GM18867 (cell line): ENCODE measurements at regions not wholly inside any gene's neighbourhood (a gene's known extent, or its start where the extent isn't known, plus 50 kb on each side); places are given as distances from the start of the nearest gene placed in this dataset.
"Not testable (repeated sequence)": the region's sequence is repeated elsewhere in the genome, so short reads cannot be mapped to it uniquely, and the experiment has no call there.

Experiments
- ATAC-seq: cut with Tn5 transposase; IDR thresholded peaks from one replicate; pipeline ENCODE4 v1.9.1; 2021; ENCODE audit warnings: mild to moderate bottlenecking, moderate library complexity; ENCODE audit not compliant: unreplicated experiment

GRCh38 chr5:84885485-84886258 is 501.0 kb upstream of the EDIL3 start:
- ATAC-seq: no peak

- ATAC-seq: no peak
Measured at GRCh38 chr5:84881737-84882136, 497.1 kb upstream of the EDIL3 start.

- ATAC-seq: no peak
Measured at GRCh38 chr5:84874196-84874595, 489.5 kb upstream of the EDIL3 start.

GRCh38 chr5:84872768-84873167 is 488.1 kb upstream of the EDIL3 start:
- ATAC-seq: no peak

GRCh38 chr5:84870369-84870768 is 485.7 kb upstream of the EDIL3 start:
- ATAC-seq: no peak

GRCh38 chr5:84869675-84870074 is 485.0 kb upstream of the EDIL3 start:
- no peak for ATAC-seq

GRCh38 chr5:84863936-84864335 is 479.3 kb upstream of the EDIL3 start:
- not testable (repeated sequence) for ATAC-seq

- ATAC-seq: no peak
Measured at GRCh38 chr5:84863020-84863419, 478.3 kb upstream of the EDIL3 start.

- ATAC-seq: no peak
Measured at GRCh38 chr5:84862132-84862531, 477.5 kb upstream of the EDIL3 start.

- ATAC-seq: no peak
Measured at GRCh38 chr5:84861306-84861705, 476.6 kb upstream of the EDIL3 start.

GRCh38 chr5:84859056-84859455 is 474.4 kb upstream of the EDIL3 start:
- ATAC-seq: no peak

- no peak for ATAC-seq
Measured at GRCh38 chr5:84831701-84832100, 447.0 kb upstream of the EDIL3 start.

GRCh38 chr5:84830265-84830664 is 445.6 kb upstream of the EDIL3 start:
- ATAC-seq: no peak

- ATAC-seq: no peak
Measured at GRCh38 chr5:84825606-84826005, 440.9 kb upstream of the EDIL3 start.

GRCh38 chr5:84821924-84822323 is 437.2 kb upstream of the EDIL3 start:
- no peak for ATAC-seq

- ATAC-seq: no peak
Measured at GRCh38 chr5:84817953-84818352, 433.3 kb upstream of the EDIL3 start.

- ATAC-seq: no peak
Measured at GRCh38 chr5:84816746-84817547, 432.3 kb upstream of the EDIL3 start.

GRCh38 chr5:84816160-84816559 is 431.5 kb upstream of the EDIL3 start:
- no peak for ATAC-seq

- no peak for ATAC-seq
Measured at GRCh38 chr5:84805473-84805872, 420.8 kb upstream of the EDIL3 start.

- ATAC-seq: no peak
Measured at GRCh38 chr5:84796399-84796798, 411.7 kb upstream of the EDIL3 start.

- ATAC-seq: no peak
Measured at GRCh38 chr5:84794486-84795035, 409.9 kb upstream of the EDIL3 start.

- ATAC-seq: no peak
Measured at GRCh38 chr5:84791730-84792129, 407.1 kb upstream of the EDIL3 start.
